ENCODE measurements at regions not wholly inside any gene's neighbourhood (a gene's known extent, or its start where the extent isn't known, plus 50 kb on each side); places are given as distances from the start of the nearest gene placed in this dataset.
"Not testable (repeated sequence)": the region's sequence is repeated elsewhere in the genome, so short reads cannot be mapped to it uniquely, and the experiment has no call there.

DNA sequence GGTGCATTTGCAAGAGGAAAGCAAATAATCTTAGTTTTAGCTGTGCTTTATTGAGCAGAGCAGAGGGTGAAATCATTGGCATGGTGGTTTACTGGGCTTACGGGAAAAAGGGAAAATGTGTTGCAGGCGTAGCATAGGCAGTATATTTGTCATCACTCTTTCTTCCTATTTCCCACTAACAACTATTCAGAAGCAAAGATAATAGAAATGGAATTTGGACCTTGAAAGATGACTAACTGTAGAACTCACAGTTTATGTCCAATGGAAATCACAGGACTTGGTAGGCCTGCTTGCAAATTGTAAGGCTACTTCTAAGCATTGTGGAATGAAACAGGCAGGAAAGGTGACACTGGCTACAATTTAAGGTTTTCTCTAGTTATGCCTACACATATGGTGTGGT, 611.9 kb upstream of the MAN1A1 start:
- no peak for DNase-seq (ENCODE audit: low spot score)

DNA sequence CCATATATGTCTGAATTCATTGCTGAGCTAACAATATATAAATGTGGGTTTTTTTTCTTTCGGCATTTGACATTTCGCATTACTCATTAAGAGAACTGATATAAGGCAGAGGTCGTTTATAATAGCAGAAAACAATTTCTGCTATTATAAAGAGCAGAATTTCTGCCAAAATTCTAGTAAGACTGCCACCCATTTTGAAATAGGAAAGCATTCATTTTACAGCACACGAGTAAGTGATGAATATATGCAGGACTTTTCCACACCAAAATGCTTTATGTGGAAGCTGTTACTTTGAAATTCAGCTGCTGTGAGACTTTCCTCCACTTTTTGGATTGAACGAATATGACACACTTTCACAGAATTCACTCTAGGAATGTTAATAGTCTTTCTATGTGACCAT, 610.9 kb upstream of the MAN1A1 start:
- DNase-seq (ENCODE audit: low spot score), result no peak

DNA sequence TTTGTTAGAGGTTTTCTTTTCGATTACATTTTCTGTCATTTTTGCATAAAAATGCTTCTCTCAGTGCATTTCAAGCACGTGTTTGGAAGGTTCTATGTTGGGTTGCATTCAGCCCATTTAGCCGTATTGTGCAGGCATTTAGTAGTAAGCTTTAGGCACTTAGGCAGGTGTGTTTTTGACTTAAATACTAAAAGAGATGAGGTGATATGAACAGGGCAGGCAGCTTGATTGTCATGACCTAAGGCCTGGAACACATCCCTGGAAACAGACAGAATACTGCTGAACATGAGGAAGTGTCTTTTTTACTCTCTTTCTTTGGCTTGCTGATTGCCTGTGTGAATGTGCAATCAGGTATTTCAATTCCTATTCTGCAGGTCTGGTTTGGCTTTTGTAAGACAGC, 610.5 kb upstream of the MAN1A1 start:
- DNase-seq (ENCODE audit: low spot score), result no peak

DNA sequence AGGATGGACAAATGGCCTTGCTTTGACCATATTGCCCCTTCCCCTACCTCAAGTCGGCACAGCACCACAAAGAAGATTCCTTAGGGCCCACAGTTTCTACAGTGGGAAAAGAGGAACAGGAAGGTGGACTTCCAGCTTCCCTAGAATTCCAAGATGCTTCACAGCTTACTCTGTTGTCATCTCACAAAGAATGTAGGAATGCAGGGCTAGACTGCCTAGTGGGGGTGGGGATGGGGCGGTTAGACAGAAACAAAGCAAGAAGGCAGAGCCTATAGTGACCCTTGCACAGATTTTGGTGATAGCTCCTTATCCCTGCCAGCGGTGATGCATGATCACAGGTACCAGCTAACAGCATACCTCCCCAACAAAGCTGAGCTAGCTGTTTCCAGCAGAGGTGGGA, 607.6 kb upstream of the MAN1A1 start:
- no peak for DNase-seq (ENCODE audit: low spot score)

DNA sequence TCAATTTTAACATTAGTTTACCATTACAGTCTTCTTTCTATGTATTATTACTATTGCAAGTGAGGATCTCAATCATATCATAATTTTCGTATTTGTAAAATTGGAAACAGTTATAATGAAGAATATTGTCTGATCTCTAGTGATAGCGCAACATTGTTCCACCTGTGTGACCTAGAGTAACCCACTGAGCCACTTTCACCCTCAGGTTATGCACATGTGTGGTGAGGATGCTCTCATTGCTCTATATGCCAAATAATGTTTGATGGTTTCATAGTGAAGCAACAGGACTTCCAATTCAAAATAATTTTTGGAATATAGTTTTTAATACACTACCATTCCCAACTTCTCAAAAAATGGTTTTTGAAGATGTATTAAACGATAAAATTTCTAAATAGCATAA, 603.1 kb upstream of the MAN1A1 start:
- DNase-seq (ENCODE audit: low spot score), result no peak

DNA sequence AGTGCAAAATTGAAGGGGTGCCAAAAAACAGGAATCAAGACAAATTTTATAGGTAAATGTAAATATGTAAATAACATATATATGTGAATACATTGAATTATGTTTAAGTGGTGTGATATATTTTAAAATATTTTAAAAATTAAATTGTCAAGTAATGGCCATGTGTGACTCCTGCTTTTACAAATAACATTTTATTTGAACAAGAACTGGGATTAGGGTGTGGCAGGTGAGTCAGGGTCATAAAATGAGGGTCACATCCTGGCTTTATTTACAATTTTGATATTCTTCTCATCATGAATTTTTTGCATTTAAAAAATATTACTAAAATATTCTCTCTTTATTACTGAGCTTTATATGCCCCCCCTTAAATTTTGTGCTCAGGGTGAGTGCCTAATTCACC, 601.1 kb upstream of the MAN1A1 start:
- DNase-seq (ENCODE audit: low spot score), result no peak

DNA sequence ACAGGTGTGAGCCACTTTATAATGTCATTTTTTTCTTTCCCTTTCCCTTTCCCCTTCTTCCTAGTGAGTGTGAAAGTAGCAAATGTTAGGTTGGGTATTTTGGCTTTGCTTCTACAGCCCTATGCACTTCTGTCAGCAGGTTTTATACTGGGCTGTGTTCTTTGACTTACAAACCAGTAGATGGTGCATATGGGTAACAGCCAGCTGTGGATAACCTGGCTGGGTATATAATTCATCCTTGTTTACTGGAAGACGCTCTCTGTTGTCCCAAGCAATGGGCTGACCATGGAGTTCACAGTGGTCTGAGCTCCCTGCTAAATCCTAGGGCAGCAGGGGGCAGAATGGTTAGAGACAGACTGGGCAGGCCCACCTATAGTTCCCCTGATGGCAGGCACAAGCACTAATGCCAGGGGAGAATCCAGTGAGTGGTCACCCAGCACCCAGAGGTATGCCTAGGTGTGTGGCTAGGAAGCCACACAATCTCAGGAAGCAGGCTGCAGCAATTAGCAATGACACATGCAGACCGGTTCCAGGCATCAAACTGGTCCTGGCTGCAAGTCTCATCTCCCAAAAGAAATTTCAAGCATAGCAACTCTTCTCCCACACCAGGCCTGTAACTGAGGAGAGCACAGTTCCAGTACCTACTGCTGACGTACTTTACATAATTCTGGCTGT, 592.7 kb upstream of the MAN1A1 start:
- DNase-seq (ENCODE audit: low spot score), result no peak

DNA sequence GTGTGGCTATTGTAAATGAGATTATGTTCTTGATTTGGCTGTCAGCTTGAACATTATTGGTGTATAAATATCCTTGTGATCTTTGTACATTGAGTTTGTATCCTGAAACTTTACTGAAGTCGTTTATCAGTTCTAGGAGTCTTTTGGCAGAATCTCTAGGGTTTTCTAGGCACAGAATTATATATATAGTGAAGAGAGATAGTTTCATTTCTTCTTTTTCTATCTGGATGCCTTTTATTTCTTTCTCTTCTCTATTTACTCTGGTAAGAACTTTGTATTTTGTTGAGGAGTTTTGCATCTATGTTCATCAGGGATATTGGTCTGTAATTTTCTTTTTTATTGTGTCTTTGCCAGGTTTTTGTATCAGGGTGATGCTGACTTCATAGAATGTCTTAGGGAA, 589.2 kb upstream of the MAN1A1 start:
- DNase-seq (ENCODE audit: low spot score), result no peak

DNA sequence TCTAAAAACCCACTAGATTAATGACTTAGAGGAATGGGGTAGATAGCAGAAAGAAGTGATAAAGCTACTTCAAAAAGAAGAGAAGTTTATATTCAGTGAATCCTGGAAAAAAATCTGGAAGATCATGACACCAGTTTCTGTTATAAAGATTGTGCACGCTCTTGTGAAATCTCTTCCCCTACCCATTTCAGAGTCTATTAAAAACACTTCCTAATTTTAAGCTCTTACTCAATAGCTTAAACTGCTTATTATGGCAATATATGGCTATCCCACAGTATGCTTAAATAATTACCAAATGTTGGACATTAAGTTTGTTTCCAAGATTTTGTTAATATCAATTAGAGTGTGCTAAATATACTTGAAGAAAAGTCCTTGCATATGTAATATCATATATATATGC, 585.3 kb upstream of the MAN1A1 start:
- DNase-seq (ENCODE audit: low spot score), result no peak

DNA sequence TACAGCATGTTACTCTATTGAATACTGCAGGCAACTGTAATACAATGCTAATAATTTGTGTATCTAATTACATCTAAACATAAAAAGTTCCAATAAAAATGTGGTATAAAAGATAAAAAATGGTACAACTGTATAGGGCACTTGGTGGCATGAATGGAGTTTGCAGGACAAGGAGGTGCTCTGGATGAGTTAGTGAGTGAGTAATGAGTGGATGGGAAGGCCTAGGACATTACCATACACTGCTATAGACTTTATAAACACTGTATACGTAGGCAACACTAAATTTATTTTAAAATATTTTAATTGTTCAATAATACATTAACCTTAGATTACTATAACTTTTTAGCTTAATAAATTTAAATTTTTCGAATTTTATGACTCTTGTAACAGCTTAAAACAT, 579.6 kb upstream of the MAN1A1 start:
- no peak for DNase-seq (ENCODE audit: low spot score)

DNA sequence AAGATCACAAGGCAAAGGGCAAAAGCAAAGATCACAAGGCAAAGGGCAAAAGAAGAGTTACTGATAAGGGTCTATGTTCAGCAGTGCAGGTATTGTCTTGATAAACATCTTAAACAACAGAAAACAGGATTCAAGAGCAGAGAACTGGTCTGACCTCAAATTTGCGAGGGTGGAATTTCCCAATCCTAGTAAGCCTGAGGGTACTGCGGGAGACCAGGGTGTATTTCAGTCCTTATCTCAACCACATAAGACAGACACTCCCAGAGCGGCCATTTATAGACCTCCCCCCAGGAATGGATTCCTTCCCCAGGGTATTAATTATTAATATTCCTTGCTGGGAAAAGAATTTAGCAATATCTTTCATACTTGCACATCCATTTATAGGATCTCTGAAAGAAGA, 575.3 kb upstream of the MAN1A1 start:
- DNase-seq (ENCODE audit: low spot score), result not testable (repeated sequence)

DNA sequence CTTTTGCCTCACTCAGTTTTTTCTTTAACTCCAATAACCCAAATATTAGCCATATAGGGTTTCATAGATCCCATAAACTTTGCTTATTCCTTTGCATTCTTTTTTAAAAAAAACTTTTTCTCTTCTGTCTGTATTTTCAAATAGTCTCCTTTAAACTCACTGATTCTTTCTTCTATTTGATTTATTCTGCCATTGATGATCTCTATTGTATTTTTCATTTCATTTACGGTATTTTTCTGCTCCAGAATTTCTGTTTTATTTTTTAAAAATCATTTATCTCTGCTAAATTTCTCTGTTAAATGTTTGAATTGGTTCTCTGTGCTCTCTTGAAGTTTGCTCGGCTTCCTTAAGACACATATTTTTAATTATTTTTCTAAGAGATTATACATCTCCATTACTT, 573.3 kb upstream of the MAN1A1 start:
- no peak for DNase-seq (ENCODE audit: low spot score)

DNA sequence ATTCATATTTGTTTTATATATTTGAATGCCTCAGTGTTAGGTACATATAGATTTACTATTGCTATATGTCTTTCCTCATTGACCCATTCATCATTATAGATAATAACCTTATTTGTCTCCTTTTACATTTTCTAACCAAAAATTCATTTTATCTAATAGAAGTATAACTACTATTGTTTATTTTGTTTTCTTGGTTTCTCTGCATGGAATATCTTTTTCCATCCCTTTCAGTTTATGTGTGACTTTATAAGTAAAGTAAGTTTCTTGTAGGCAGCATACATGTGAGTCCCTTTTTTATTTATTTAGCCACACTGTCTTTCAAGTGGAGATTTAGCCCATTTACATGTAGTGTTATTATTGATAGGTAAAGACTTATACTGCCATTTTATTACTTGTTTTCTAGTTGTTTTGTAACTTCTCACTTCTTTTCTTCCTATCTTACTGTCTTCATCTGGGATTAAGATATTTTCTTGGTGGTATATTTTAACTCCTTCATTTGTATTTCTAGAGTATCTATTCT, 572.0 kb upstream of the MAN1A1 start:
- DNase-seq (ENCODE audit: low spot score), result no peak

DNA sequence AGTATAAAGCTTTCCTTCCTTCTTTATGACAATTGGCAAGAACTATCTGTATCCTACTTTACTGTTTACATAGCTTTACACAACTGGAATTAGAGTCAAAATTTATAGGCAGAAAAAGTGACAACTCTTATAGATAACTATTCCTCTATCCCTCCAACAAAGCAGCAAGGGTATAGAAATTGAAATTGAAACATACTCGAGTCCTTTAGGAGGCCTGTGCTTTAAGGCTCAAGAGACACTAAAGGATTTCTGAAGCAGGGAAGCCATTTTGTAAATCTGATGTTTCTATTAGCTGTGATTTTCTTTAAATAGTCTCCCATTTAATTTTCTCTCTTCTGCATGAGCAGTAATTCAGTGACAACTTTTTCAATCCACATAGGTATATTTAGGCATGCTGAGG, 567.6 kb upstream of the MAN1A1 start:
- DNase-seq (ENCODE audit: low spot score), result no peak

DNA sequence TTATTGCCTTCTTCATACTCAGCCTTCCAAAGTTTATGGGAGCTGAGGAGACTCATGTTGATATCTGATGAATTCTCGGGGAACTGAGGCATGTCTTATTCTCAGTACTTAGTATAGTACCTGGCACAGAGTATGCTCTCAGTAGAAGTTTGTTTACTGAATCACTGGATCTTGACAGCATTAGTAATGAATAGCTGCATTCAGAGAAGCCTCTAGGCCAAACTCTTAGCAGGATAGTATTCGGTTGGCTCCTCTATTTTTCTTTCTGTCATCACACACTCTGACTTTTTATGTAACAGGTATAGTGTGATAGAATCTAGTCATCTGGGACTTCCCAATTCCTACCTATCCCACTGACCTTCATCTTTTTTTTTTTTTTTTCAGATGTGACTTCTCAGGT, 566.4 kb upstream of the MAN1A1 start:
- no peak for DNase-seq (ENCODE audit: low spot score)

DNA sequence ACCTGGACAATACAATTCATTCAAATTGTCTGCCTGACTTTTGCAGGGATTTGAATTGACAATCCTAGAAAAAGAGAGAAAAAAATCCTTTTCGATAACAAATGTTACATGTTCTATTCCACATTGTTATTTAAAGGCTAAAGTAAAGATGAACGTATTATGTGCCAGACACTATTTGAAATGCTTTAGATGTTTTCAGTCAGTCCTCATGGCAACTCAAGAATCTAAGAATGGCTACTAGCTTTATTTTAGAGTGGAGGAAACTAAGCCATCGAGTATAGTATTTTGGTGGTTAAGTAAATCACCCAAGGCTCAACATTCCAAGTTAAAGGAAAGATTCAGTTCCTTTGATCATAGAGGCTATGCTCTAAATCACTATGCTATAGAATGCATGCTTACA, 558.6 kb upstream of the MAN1A1 start:
- DNase-seq (ENCODE audit: low spot score), result no peak

DNA sequence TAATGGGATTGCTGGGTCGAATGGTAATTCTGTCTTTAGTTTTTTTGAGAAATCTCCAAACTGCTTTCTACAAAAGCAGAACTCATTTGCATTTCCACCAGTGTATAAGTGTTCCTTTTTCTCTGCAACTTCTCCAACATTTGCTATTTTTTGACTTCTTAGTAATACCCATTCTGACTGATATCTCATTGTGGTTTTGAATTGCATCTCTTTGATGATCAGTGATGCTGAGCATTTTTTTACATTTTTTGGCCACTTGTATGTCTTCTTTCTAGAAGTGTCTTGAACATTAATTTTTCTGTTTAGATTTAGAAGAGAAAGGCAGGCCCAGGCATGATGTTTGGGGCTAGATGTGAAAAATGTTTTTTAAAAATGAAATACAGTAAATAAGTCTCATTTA, 553.1 kb upstream of the MAN1A1 start:
- DNase-seq (ENCODE audit: low spot score), result no peak

DNA sequence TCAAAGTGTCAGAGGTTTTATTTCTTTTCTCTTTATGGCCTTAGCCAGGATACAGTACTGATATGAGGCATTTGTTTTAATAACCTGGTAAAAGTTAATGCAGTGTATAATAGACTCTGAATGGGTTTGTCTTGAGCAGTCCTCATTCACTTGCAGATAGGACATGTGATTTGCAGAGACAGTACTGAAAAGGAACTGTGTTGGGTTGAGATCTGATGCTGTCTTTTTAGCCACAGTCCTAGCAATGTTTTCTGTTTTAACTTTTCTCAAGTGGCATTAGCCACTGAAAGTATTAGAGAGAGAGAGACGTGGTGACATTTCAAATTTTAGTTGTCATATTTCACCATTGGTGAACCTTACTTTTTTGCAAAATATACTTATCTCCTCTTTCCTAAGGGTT, 547.2 kb upstream of the MAN1A1 start:
- no peak for DNase-seq (ENCODE audit: low spot score)

DNA sequence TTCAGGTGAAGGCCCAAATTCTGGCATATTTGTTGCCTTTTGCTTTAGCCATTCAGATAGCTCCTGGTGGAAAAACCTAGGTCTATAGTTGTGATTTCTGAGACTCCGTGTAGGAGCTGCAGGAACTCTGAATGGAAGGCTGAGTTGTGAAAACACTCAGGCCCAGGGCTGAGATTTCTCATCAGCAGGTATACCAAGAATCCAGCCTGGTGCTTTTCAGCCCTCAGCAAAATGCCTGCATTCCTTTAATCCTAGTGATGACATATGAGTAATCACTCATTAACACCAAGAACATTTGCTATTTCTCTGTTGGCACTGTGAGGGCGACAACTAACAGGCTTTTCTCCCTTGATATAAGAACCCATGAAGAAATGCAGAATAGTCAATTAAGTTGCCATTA, 546.1 kb upstream of the MAN1A1 start:
- DNase-seq (ENCODE audit: low spot score), result no peak

DNA sequence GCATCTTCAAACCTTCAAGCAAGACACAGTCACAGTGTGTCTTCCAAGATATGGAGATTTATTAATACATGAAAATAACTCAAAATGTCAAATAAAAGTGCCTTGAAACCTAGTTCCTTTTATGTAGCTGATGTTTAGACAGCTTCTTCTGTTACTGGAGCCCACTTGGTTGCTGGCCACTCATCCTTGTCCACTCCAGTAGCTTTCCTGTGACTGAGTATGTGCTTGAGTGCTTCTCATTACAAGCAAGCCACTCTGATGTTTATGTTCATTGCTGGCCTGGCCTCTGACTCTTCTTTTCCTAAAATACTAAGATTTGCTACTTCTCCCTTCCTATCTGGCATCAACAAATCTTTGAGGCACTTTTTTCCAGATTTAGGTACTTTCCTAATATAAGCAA, 545.2 kb upstream of the MAN1A1 start:
- DNase-seq (ENCODE audit: low spot score), result no peak

DNA sequence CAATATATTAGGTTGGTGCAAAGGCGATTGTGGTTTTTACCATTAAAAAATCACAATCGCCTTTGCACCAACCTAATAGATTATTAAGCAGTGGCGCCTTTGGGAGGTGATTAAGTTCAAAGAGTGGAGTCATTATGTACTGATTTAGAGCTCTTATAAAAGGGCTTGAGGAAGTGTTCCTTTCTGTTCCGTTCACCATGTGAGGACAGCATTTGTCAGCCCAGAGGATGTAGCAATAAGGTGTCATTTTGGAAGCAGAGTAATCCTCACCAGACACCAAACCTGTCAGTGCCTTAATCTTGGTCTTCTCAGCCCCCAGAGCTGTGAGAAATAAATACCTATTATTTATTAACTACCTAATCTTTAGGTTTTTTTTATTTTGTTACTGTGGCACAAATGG, 542.1 kb upstream of the MAN1A1 start:
- no peak for DNase-seq (ENCODE audit: low spot score)

DNA sequence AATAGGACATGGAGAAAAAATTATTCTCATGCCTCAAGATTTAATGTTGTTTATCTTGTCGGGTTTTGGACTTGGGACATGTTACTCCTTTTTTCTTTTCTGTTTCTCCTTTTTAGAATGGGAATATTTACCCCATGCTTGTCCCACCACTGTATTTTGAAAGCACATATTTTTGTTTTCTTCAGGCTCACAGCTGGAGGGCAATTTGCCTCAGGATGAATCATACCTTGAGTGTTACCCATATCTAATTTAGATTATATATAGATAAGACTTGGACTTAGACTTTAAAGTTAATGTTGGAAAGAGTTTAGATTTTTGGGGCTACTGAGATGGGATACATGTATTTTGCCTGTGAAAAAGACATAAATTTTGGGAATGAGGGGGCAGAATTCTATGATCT, 541.6 kb upstream of the MAN1A1 start:
- DNase-seq (ENCODE audit: low spot score), result no peak

DNA sequence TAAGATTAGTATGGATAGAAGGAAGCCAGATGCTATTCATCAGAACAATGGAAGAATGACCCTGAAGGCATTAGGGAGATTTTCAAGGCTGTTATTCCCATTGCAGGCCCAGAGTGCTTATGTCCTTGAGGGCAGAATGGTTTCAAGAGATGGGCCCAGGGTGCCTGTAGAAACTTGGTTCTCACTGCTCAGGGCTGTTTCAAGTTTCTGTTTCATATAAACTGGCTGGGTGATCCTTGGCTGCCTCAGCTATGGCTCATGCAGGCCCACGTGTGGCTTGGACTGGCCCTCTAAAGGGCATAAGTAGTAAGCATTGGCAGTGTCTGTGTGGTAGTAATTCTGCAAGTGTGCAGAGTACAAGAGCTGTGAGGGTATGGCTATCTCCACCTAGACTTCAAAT, 540.9 kb upstream of the MAN1A1 start:
- no peak for DNase-seq (ENCODE audit: low spot score)

DNA sequence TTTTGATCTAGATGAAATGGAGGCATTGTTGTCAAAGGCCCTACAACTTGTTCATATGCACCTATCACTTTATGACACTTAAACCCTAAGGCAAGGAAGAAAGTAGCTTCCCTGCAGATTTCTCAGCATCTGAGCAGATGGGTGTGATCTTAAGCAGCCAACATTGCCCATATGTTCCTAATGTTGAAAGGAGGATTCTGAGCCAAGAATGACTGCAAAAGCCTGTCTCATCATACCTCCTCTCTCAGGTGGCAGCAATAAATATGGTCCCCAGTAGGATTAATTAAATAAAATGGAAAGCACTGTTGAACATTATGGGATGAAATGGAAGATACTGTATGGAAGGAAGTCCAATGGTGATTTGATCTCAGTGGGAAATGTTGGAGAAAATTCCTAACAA, 538.1 kb upstream of the MAN1A1 start:
- DNase-seq (ENCODE audit: low spot score), result no peak

All from H4 (cell line).